ENCODE measurements at regions not wholly inside any gene's neighbourhood (a gene's known extent, or its start where the extent isn't known, plus 50 kb on each side); places are given as distances from the start of the nearest gene placed in this dataset.

DNA sequence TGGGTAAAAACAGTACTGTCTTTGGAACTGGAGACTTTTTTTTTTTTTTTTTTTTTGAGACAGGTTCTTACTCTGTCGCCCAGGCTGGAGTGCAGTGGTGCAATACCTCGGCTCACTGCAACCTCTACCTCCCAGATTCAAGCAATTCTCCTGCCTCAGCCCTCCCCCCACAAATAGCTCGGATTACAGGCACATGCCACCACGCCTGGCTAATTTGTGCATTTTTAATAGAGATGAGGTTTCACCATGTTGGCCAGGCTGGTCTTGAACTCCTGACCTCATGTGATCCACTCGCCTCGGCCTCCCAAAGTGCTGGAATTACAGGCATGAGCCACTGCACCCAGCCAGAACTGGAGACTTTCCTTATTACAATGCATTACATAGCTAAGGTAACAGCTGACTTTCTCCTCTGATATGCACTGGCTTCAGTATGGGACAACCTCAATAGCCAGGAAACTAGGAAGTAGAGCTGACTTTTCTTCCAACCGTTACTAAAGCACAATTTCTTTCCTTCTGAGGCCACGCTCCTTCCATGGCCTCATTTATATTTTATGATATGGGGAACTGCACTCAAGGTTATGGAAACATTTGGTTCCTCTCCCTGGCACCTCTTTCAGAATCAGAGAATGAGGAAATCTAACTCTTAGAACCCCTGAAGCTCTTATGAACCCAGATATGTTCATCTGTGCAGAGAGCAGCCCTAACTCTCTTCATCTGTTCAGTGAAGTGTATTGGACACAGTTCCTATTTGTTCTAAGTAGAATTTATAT lies 53.5 kb upstream of the FAM9B start:
- TF ChIP-seq, protein P1, sequence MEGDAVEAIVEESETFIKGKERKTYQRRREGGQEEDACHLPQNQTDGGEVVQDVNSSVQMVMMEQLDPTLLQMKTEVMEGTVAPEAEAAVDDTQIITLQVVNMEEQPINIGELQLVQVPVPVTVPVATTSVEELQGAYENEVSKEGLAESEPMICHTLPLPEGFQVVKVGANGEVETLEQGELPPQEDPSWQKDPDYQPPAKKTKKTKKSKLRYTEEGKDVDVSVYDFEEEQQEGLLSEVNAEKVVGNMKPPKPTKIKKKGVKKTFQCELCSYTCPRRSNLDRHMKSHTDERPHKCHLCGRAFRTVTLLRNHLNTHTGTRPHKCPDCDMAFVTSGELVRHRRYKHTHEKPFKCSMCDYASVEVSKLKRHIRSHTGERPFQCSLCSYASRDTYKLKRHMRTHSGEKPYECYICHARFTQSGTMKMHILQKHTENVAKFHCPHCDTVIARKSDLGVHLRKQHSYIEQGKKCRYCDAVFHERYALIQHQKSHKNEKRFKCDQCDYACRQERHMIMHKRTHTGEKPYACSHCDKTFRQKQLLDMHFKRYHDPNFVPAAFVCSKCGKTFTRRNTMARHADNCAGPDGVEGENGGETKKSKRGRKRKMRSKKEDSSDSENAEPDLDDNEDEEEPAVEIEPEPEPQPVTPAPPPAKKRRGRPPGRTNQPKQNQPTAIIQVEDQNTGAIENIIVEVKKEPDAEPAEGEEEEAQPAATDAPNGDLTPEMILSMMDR (IDR thresholded peaks at IDR 0.05): no peak
- intact Hi-C loops (cut with DNase I, micrococcal nuclease): no loop called here
- ATAC-seq: no peak
- H3K4me3 ChIP-seq: no peak overlapping the region
- H3K4me1 ChIP-seq (ENCODE audit: low read depth): no peaks in the 10 kb centered on the region
- H3K9me3 ChIP-seq: no peaks in the 10 kb centered on the region
- DNase-seq: no peak
- H3K36me3 ChIP-seq (ENCODE audit: low read depth): no peaks in the 10 kb centered on the region

DNA sequence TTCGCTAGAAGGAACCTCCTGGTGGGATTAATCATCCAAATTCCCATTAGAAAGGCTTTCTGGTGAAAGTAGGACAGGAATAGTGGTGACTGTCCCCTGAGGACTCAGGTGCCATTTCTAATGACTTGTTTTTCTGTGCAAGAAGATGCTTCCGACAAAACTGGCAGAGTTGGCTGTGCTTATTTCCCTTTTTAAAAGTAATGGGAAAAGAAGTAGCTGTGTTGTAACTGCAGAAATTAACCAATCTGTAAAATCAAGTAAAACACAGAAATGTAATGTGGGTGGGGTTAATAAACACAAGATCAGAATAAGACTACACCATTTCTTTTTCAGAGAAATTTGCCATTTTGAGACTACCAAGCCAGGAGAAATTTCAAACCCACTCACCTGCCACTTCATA lies 55.0 kb upstream of the FAM9B start:
- Histone ChIP-seq H3K4me1 (ENCODE audit: low read depth) (no peaks in the 10 kb centered on the region), H3K9me3 (no peaks in the 10 kb centered on the region), H3K36me3 (ENCODE audit: low read depth) (no peaks in the 10 kb centered on the region), H3K4me3 (no peak overlapping the region)
- intact Hi-C loops (cut with DNase I, micrococcal nuclease): no loop called here
- TF ChIP-seq, protein P1 (IDR thresholded peaks at IDR 0.05): no peak
- no peak for ATAC-seq
- DNase-seq: no peak

GRCh38 chrX:9090766-9091165 lies 56.8 kb upstream of the FAM9B start:
- TF ChIP-seq, protein P1 (IDR thresholded peaks at IDR 0.05): no peak
- DNase-seq: no peak
- ATAC-seq: no peak
- Histone ChIP-seq H3K4me1 (ENCODE audit: low read depth) (no peaks in the 10 kb centered on the region), H3K4me3 (no peak overlapping the region), H3K9me3 (no peaks in the 10 kb centered on the region), H3K36me3 (ENCODE audit: low read depth) (no peaks in the 10 kb centered on the region)
- intact Hi-C loops (cut with DNase I, micrococcal nuclease): no loop called here

- intact Hi-C loops (cut with DNase I, micrococcal nuclease): no loop called here
- TF ChIP-seq, protein P1 (IDR thresholded peaks at IDR 0.05): no peak
- no peak overlapping the region for H3K4me3 ChIP-seq
Observed at GRCh38 chrX:9091258-9091657, 57.3 kb upstream of the FAM9B start.

GRCh38 chrX:9102956-9103355 lies 69.0 kb upstream of the FAM9B start:
- no peaks in the 10 kb centered on the region for H3K4me1 ChIP-seq (ENCODE audit: low read depth)
- intact Hi-C loops (cut with DNase I, micrococcal nuclease): no loop called here
- TF ChIP-seq, protein P1 (IDR thresholded peaks at IDR 0.05): no peak

More at GRCh38 chrX:9091258-9091657, 57.3 kb upstream of the FAM9B start:
- Histone ChIP-seq H3K36me3 (ENCODE audit: low read depth) (no peaks in the 10 kb centered on the region), H3K4me1 (ENCODE audit: low read depth) (no peaks in the 10 kb centered on the region), H3K9me3 (no peaks in the 10 kb centered on the region)
- no peak for ATAC-seq
- DNase-seq: no peak

More at GRCh38 chrX:9102956-9103355, 69.0 kb upstream of the FAM9B start:
- ATAC-seq (no peak), DNase-seq (no peak)
- no peak overlapping the region for H3K4me3 ChIP-seq
- no peaks in the 10 kb centered on the region for H3K36me3 ChIP-seq (ENCODE audit: low read depth)
- H3K9me3 ChIP-seq: no peaks in the 10 kb centered on the region

All from mucosa of descending colon (tissue), 3 donors.